CD4-positive, alpha-beta T cell treated with Interferon gamma for 1 hour (primary cell): ENCODE measurements at regions not wholly inside any gene's neighbourhood (a gene's known extent, or its start where the extent isn't known, plus 50 kb on each side); places are given as distances from the start of the nearest gene placed in this dataset.
"Not testable (repeated sequence)": the region's sequence is repeated elsewhere in the genome, so short reads cannot be mapped to it uniquely, and the experiment has no call there.

Source experiments
- DNase-seq: peaks from one replicate; pipeline ENCODE4 v3.0.0-alpha.2; 2020

- DNase-seq, result no peak
Observed at GRCh38 chr10:23777153-23777552, 338.3 kb downstream of the OTUD1 start.

- DNase-seq, result no peak
Observed at GRCh38 chr10:23779301-23779700, 340.4 kb downstream of the OTUD1 start.

GRCh38 chr10:23780331-23780730, 341.5 kb downstream of the OTUD1 start:
- no peak for DNase-seq

- no peak for DNase-seq
Observed at GRCh38 chr10:23786594-23786993, 347.7 kb downstream of the OTUD1 start.

- DNase-seq, result no peak
Observed at GRCh38 chr10:23793577-23793976, 354.7 kb downstream of the OTUD1 start.

- DNase-seq, result not testable (repeated sequence)
Observed at GRCh38 chr10:23797452-23797851, 358.6 kb downstream of the OTUD1 start.

GRCh38 chr10:23804125-23804524, 365.2 kb downstream of the OTUD1 start:
- no peak for DNase-seq

- DNase-seq, result no peak
Observed at GRCh38 chr10:23813687-23814086, 374.8 kb downstream of the OTUD1 start.

GRCh38 chr10:23818484-23818883, 379.6 kb downstream of the OTUD1 start:
- DNase-seq, result no peak

- no peak for DNase-seq
Observed at GRCh38 chr10:23820792-23821191, 381.9 kb downstream of the OTUD1 start.

GRCh38 chr10:23824822-23825221, 384.1 kb upstream of the KIAA1217 start:
- no peak for DNase-seq

- DNase-seq, result no peak
Observed at GRCh38 chr10:23826421-23826820, 382.5 kb upstream of the KIAA1217 start.

GRCh38 chr10:23829556-23829955, 379.4 kb upstream of the KIAA1217 start:
- DNase-seq, result no peak

GRCh38 chr10:23834091-23834490, 374.8 kb upstream of the KIAA1217 start:
- no peak for DNase-seq

GRCh38 chr10:23850631-23851030, 358.3 kb upstream of the KIAA1217 start:
- no peak for DNase-seq

- DNase-seq, result no peak
Observed at GRCh38 chr10:23859598-23859997, 349.3 kb upstream of the KIAA1217 start.

GRCh38 chr10:23864631-23865147, 344.2 kb upstream of the KIAA1217 start:
- DNase-seq, result no peak

GRCh38 chr10:23866985-23867384, 342.0 kb upstream of the KIAA1217 start:
- DNase-seq, result not testable (repeated sequence)

GRCh38 chr10:23868121-23868520, 340.8 kb upstream of the KIAA1217 start:
- DNase-seq, result no peak

- no peak for DNase-seq
Observed at GRCh38 chr10:23869548-23869947, 339.4 kb upstream of the KIAA1217 start.

GRCh38 chr10:23869996-23870395, 338.9 kb upstream of the KIAA1217 start:
- no peak for DNase-seq

- no peak for DNase-seq
Observed at GRCh38 chr10:23870651-23871610, 338.0 kb upstream of the KIAA1217 start.

- no peak for DNase-seq
Observed at GRCh38 chr10:23872290-23872689, 336.6 kb upstream of the KIAA1217 start.

- no peak for DNase-seq
Observed at GRCh38 chr10:23877791-23878320, 331.1 kb upstream of the KIAA1217 start.
